GM23248 (cell line): ENCODE measurements at regions not wholly inside any gene's neighbourhood (a gene's known extent, or its start where the extent isn't known, plus 50 kb on each side); places are given as distances from the start of the nearest gene placed in this dataset.

Source experiments
- EZH2 ChIP-seq: fragments of 200-600 bp; sonication (generic); IDR thresholded peaks from 2 replicates; pipeline ENCODE4 v1.6.1; 2018; ENCODE audit warnings: antibody characterized with exemption, mild to moderate bottlenecking; ENCODE audit not compliant: insufficient read depth, poor library complexity, severe bottlenecking
- EZH2phosphoT487 ChIP-seq: fragments of 200-600 bp; sonication (generic); IDR thresholded peaks from 2 replicates; pipeline ENCODE4 v1.6.1; 2018; ENCODE audit warnings: antibody characterized with exemption, moderate library complexity, mild to moderate bottlenecking, low read depth; ENCODE audit not compliant: insufficient read depth

DNA sequence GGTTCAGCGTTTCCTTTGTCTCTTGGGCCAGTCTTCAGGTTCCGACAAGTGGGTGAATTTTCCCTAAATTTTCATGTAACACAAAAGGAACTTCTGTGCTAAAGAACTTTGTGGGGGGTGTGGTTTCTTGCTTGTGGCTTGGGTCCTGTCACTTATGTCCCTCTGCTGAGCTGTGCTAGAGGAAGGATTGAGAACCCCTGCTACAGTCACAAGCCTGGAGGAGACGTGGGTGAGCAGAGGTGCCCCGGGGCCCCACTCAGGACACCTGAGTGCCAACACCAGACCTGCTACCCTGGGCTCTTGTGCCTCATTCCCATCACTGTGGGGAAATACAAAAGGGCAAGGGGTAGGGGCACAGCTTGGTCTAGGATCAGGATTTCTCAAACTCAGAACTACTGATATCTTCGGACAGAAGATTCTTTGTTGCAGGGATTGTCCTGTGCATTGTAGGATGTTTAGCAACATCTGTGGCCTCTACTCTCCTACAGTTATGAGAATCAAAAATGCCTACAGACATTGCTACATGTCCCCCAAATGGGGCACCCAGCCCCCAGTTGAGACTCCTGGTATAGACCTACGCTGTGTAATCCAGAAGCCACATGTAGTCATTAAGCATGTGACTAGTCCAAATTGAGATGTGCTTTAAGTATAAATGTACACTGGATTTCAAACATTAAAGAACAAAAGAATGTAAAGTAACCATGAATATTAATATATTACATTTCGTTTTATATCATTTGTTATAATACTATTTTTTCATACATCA is 128.7 kb downstream of the LY86 start:
- TF ChIP-seq EZH2 = no peak
- TF ChIP-seq EZH2phosphoT487 = no peak
